HepG2 (cell line): ENCODE measurements at regions not wholly inside any gene's neighbourhood (a gene's known extent, or its start where the extent isn't known, plus 50 kb on each side); places are given as distances from the start of the nearest gene placed in this dataset.

Experiments used
- ATAC-seq: fragments of 200-7000 bp; cut with Tn5 transposase; 3 replicates; pipeline ENCODE4 v1.9.1; 2020; ENCODE audit warnings: mild to moderate bottlenecking, moderate library complexity
- BruUV-seq: library from RNA; stranded (reverse); fragments of 400-500 nt; replicated peaks from 2 replicates; lab custom pipeline; 2021; lab: Mats Ljungman, UMichigan
- CTCF ChIA-PET: fragments of 300-600 bp; formaldehyde crosslinking; extraction: SDS; loops from one replicate; lab custom pipeline; 2021; ENCODE audit warnings: low total read pairs, inconsistent platforms, low intra/inter-chr PET ratio; lab: Yijun Ruan, JAX
- POLR2A ChIA-PET: fragments of 350-600 bp; sonication (Branson Sonifier 250); formaldehyde crosslinking; loops from one replicate; lab custom pipeline; 2020; ENCODE audit warnings: antibody characterized with exemption, inconsistent platforms; lab: Yijun Ruan, JAX
- DNase-seq: peaks from one replicate; pipeline ENCODE4 v3.0.0-alpha.2; 2015; ENCODE audit warnings: low spot score
- FAIRE-seq: peaks from 3 replicates; lab custom pipeline; 2011; peaks lifted over from hg19 to GRCh38; lab: Jason Lieb, UNC
- H2AFZ ChIP-seq: one replicate; pipeline ENCODE4 v1.6.1; 2011; ENCODE audit warnings: low read length, inconsistent platforms
- H3K27ac ChIP-seq: fragments of 300-600 bp; 3 replicates; pipeline ENCODE4 v1.8.0; 2011; ENCODE audit warnings: mixed run types, mild to moderate bottlenecking, mixed read lengths, low read length, inconsistent platforms; ENCODE audit not compliant: insufficient read depth; ENCODE audit errors: extremely low read length
- H3K27me3 ChIP-seq, 2 experiments: fragments of 200-600 bp in 1 of 2; 2 replicates in 1 of 2; 3 replicates in 1 of 2; pipeline versions ENCODE4 v1.6.0 to v1.8.0; 2011; ENCODE audit warnings: low read length in 2 of 2, mild to moderate bottlenecking in 2 of 2, moderate library complexity in 2 of 2, inconsistent platforms in 1 of 2; ENCODE audit not compliant: insufficient read depth in 2 of 2, control insufficient read depth in 1 of 2
- H3K36me3 ChIP-seq, 2 experiments: fragments of 200-600 bp in 1 of 2; replicated peaks in 1 of 2; 2 replicates in 1 of 2; 3 replicates in 1 of 2; pipeline versions ENCODE4 v1.5.1 to v1.8.0; 2011; ENCODE audit warnings: low read length in 2 of 2, inconsistent platforms in 1 of 2; ENCODE audit not compliant: insufficient read depth in 2 of 2, control insufficient read depth in 1 of 2
- H3K4me1 ChIP-seq: 2 replicates; pipeline ENCODE4 v1.5.1; 2012; ENCODE audit warnings: low read length, inconsistent platforms; ENCODE audit not compliant: insufficient read depth
- H3K4me2 ChIP-seq: 2 replicates; pipeline ENCODE4 v1.6.0; 2011; ENCODE audit warnings: low read depth, low read length, inconsistent platforms
- H3K4me3 ChIP-seq, 3 experiments: fragments of 200-600 bp in 1 of 3; sonication (generic), shearing (Covaris generic) in 1 of 3; replicated peaks in 1 of 3; 2 replicates each; pipeline ENCODE4 v1.5.1; 2011 to 2016; ENCODE audit warnings: low read length in 3 of 3, inconsistent platforms in 2 of 3, low read depth in 2 of 3, mild to moderate bottlenecking in 2 of 3, control low read depth in 1 of 3, mixed read lengths in 1 of 3; ENCODE audit not compliant: insufficient read depth in 1 of 3
- H3K79me2 ChIP-seq: one replicate; pipeline ENCODE4 v1.6.1; 2011; ENCODE audit warnings: low read length, inconsistent platforms; ENCODE audit not compliant: insufficient read depth
- H3K9ac ChIP-seq: 2 replicates; pipeline ENCODE4 v1.6.0; 2011; ENCODE audit warnings: mild to moderate bottlenecking, low read depth, low read length, inconsistent platforms; ENCODE audit not compliant: insufficient read depth
- H3K9me3 ChIP-seq: 2 replicates; pipeline ENCODE4 v1.5.1; 2012; ENCODE audit warnings: mild to moderate bottlenecking, low read length
- H4K20me1 ChIP-seq: 2 replicates; pipeline ENCODE4 v1.6.0; 2011; ENCODE audit warnings: inconsistent platforms, mild to moderate bottlenecking, low read length, moderate library complexity; ENCODE audit not compliant: insufficient read depth
- BRD4 ChIP-seq: sonication (generic); formaldehyde crosslinking; IDR thresholded peaks from 2 replicates; pipeline ENCODE4 v1.4.0; 2020; ENCODE audit warnings: missing genetic modification reagents
- ISX ChIP-seq: sonication (generic); formaldehyde crosslinking; conservative IDR thresholded peaks from 2 replicates; pipeline ENCODE4 v1.5.0; 2020; ENCODE audit warnings: missing genetic modification reagents
- RFXANK ChIP-seq: IDR thresholded peaks from 2 replicates; pipeline ENCODE4 v1.6.1; 2016
- RXRB ChIP-seq: IDR thresholded peaks from 2 replicates; pipeline ENCODE4 v1.6.1; 2016; ENCODE audit warnings: borderline replicate concordance, missing genetic modification reagents, missing compliant biosample characterization
- SPEN ChIP-seq: sonication (generic); formaldehyde crosslinking; IDR thresholded peaks from 2 replicates; pipeline ENCODE4 v1.5.1; 2020; ENCODE audit warnings: low read depth, mild to moderate bottlenecking, missing genetic modification reagents
- TSC22D2 ChIP-seq: sonication (generic); formaldehyde crosslinking; IDR thresholded peaks from 2 replicates; pipeline ENCODE4 v1.5.1; 2020; ENCODE audit warnings: missing genetic modification reagents, mild to moderate bottlenecking, borderline replicate concordance
- ZBTB3 ChIP-seq: sonication (generic); formaldehyde crosslinking; IDR thresholded peaks from 2 replicates; pipeline ENCODE4 v1.4.0; 2020; ENCODE audit warnings: low read depth, mild to moderate bottlenecking, moderate library complexity, missing genetic modification reagents, borderline replicate concordance
- WGBS: methylation state at CpG from one replicate; pipeline ENCODE4 v1.1.6; 2017; ENCODE audit warnings: low lambda C conversion rate; 5-methylcytosine and 5-hydroxymethylcytosine counted together
- in situ Hi-C: cut with HindIII; loops from 2 replicates; pipeline ENCODE4 v1.10.0; 2017; ENCODE audit warnings: low pct_unique_long_range_greater_than_20kb; ENCODE audit not compliant: extremely low pct_ligation_motif_present
- intact Hi-C: fragments of 100-400 bp; cut with micrococcal nuclease; formaldehyde crosslinking; loops from one replicate; pipeline ENCODE4 v1.10.0; 2022; ENCODE audit not compliant: unreplicated experiment

DNA sequence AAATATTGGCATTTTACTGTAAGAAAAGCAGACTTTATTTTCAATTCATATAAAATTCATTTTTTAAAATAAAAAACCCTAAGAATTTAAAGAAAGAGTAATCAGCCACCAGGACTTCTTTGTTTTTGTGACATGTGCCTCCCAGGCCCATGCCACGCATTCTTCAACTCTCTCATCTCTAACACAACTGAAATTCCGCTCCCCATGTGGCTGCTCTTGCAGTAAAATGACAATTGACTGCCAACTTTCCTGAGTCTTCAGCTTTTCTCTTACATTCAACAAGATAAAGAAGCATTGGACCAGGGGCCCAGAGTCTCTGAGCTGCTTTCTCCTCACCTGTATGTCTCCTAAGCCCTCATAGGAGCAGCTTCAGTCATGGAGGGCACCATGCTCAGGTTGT is 372.1 kb downstream of the UQCRFS1 start:
- ATAC-seq = no peak
- ChIA-PET POLR2A (no interaction called here), CTCF (no interaction called here)
- H3K4me1 ChIP-seq = no peaks in the 10 kb centered on the region
- no peak for DNase-seq
- no peak overlapping the region for H3K4me3 ChIP-seq
- no TSS peak for BruUV-seq
- H3K27ac ChIP-seq = no peak overlapping the region
- no peak overlapping the region for H3K9ac ChIP-seq
- in situ Hi-C loops = no loop called here
- H3K9me3 ChIP-seq = no peaks in the 10 kb centered on the region
- no peak for FAIRE-seq
- H2AFZ ChIP-seq = no peak overlapping the region
- H3K27me3 ChIP-seq = no peaks in the 10 kb centered on the region; a peak in 1 of 5 replicates
- WGBS = 4% methylated on average over 2 of the region's 2 CpGs
- H3K36me3 ChIP-seq = no peaks in the 10 kb centered on the region
- TF ChIP-seq BRD4 (CRISPR knock-in tag) (no peak), RXRB (CRISPR knock-in tag) (no peak)
- H3K4me2 ChIP-seq = no peak overlapping the region
- intact Hi-C loops = no loop called here
- H4K20me1 ChIP-seq = no peaks in the 10 kb centered on the region
- H3K79me2 ChIP-seq = no peaks in the 10 kb centered on the region

DNA sequence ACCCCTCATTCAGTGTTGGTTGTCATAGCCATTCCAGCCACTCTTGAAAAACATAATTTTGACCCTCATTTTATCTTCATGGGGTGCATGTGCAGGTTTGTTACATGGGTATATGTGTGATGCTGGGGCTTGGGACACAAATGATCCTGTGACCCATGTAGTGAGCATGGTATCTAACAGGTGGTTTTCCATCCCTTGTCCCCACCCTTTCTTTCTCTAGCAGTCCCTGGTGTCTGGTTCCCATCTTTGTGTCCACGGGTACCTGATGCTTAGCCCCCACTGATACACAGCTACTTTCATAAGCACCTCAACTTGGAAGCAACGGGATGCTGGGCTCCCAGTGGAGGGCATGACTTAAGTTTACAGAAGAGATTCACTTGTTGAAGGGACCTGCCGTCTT is 373.5 kb downstream of the UQCRFS1 start:
- H3K27me3 ChIP-seq = no peaks in the 10 kb centered on the region; a peak in 1 of 5 replicates
- no peak overlapping the region for H2AFZ ChIP-seq
- H3K4me1 ChIP-seq = no peaks in the 10 kb centered on the region
- no peak overlapping the region for H3K27ac ChIP-seq
- H3K4me3 ChIP-seq = no peak overlapping the region
- no peak for TF ChIP-seq ISX (CRISPR knock-in tag)
- ATAC-seq (no peak), DNase-seq (no peak), FAIRE-seq (no peak)
- WGBS = 16% methylated on average over 3 of the region's 3 CpGs
- no TSS peak for BruUV-seq
- CTCF ChIA-PET = no interaction called here
- intact Hi-C loops (no loop called here), in situ Hi-C loops (no loop called here)
- no peaks in the 10 kb centered on the region for H4K20me1 ChIP-seq
- H3K79me2 ChIP-seq = no peaks in the 10 kb centered on the region
- POLR2A ChIA-PET = no interaction called here
- H3K9ac ChIP-seq = no peak overlapping the region
- no peaks in the 10 kb centered on the region for H3K9me3 ChIP-seq
- H3K36me3 ChIP-seq = no peaks in the 10 kb centered on the region
- no peak overlapping the region for H3K4me2 ChIP-seq

DNA sequence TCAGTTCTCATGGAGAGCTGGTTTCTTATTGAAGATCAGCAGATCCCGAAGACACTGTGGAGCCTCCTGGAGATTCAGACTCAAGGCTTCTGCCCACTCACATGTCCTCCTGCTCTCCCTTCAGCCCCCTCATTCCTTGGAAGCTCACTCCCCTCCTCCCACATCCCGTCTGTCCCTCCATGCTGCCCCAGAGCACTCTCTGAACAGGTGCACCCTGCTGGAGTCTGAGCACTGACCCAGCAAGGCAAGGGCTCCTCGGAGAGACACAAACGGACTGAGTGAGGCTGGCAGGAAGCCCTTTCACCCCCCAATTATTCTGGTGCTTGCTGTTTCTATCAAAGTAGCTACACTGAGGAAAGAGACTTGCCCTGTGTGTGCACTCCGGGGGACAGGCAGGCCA is 374.0 kb downstream of the UQCRFS1 start:
- WGBS = 3% methylated on average over 5 of the region's 5 CpGs
- H3K27ac ChIP-seq = no peak overlapping the region
- H3K4me1 ChIP-seq = no peaks in the 10 kb centered on the region
- in situ Hi-C loops = no loop called here
- H3K9ac ChIP-seq = no peak overlapping the region
- no peak for FAIRE-seq
- no peak overlapping the region for H2AFZ ChIP-seq
- no peak for DNase-seq
- H3K9me3 ChIP-seq = no peaks in the 10 kb centered on the region
- intact Hi-C loops = no loop called here
- no peaks in the 10 kb centered on the region for H3K79me2 ChIP-seq
- POLR2A ChIA-PET = no interaction called here
- BruUV-seq = no TSS peak
- H3K4me2 ChIP-seq = no peak overlapping the region
- H3K36me3 ChIP-seq = no peaks in the 10 kb centered on the region
- ATAC-seq = no peak
- CTCF ChIA-PET = no interaction called here
- H3K4me3 ChIP-seq = no peak overlapping the region
- H3K27me3 ChIP-seq = no peaks in the 10 kb centered on the region
- no peaks in the 10 kb centered on the region for H4K20me1 ChIP-seq
- TF ChIP-seq RFXANK (CRISPR knock-in tag) (no peak), SPEN (no peak), TSC22D2 (CRISPR knock-in tag) (no peak), ZBTB3 (CRISPR knock-in tag) (no peak)
